GM21529 (cell line): ENCODE measurements at regions not wholly inside any gene's neighbourhood (a gene's known extent, or its start where the extent isn't known, plus 50 kb on each side); places are given as distances from the start of the nearest gene placed in this dataset.
"Not testable (repeated sequence)": the region's sequence is repeated elsewhere in the genome, so short reads cannot be mapped to it uniquely, and the experiment has no call there.

Experiments used
- ATAC-seq: cut with Tn5 transposase; IDR thresholded peaks from one replicate; pipeline ENCODE4 v1.9.1; 2021; ENCODE audit not compliant: unreplicated experiment

DNA sequence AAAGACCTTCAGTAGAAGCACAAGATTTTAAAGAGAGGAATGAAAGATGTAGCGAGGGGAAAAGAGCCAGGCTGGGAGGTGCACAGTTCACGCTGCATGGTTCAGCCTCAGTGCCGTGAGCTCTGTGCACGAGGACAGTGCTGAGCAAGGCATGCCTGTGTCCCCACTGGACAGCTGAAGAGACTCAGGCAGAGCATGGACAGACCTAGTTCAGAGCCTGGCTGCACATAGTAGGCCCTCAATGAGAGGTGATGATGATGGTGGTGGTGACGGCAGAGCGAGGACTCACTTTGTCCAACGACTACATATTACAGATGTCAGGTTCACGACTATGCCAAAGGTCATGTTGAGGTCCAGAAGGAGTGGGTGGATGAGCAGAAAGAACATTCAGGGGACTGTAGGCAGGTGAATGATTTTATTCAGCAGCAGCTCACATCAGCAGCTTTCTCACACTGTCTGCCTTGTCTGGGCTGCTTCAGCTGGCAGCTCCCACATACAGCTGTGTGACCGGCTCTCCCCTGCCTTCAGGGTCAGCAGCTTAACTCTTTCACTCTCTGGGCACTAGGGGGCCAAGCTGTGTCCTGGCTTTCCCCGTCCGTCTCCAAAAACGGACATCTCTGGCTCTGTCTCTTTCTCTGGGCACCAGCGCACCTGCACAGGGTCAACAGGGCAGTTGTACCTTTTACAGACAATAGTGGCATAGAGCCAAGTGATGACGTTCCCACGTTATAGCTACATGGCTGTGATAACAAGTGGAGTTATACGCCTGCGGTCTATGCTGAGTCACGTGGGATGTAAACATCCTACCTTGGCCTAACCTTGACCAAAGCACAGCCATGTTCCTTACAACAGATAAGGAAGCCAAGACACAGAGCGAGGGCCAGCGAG, 83.4 kb upstream of the KCNK12 start:
- ATAC-seq = no peak

- ATAC-seq = no peak
Observed at GRCh38 chr2:47653036-47653435, 82.3 kb upstream of the KCNK12 start.

- no peak for ATAC-seq
Observed at GRCh38 chr2:47652061-47652690, 81.4 kb upstream of the KCNK12 start.

DNA sequence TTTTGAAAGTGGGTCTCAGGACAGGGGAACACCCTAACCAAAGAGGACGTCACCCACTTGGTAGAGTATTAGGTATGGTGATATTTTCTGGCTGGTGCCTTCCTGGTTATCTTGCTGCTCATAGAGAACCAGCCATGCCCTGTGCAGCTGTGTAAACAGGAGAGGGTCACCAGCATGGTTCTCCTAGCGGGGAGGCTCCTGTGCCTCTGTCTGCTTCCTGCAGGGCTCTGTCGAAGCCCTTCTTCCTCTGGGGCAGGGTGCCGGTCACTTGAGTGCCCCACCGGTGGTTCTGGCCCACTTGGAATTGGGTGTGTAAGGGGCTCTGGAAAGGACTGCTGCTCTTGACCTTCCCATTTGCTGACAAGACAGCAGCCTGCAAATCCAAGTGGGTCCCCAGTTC, 80.5 kb upstream of the KCNK12 start:
- no peak for ATAC-seq

DNA sequence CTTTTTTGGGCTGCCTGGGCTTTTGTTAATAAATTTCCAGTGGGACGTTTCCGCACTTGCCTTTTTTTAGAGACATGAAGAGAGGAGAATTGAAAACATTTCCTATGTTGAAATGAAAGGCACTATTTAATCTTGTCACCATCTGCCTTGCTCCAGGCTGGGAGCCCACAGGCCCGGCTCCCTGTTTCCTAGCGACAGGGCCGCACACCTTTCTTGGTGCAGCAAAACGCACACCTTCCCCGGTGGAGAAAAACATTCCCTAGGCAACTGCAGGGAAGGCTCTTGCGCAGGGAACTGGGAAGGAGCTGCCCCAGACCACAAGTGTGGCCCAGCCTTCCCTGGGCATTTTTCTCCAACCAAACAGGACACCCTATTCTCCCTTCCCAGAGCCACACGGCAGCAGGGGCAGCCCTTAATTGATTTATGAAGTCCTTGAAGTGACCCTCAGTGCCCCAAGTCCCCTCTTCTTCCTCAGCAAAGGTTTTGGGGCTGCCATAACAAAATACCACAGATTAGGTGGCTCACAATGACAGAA, 79.3 kb upstream of the KCNK12 start:
- ATAC-seq = no peak

DNA sequence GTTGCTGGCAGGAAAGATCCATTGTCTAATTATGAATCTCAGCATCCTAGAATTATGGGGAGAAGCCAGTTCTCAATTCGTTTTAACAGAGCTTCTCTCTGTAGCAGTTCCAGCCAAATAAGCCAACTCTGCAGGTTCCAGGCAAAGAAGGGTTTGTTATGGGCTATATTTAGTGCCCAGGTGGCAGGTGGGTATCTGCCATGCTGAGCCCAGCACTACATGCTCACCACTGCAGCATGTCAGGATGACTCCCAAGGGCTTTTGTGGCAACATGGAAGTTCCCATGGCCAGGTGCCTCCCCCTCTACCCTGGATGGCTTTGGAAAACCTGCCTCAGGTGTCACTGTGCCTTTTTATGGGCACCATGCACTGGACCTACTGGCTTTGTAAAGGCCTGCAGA, 74.5 kb upstream of the KCNK12 start:
- no peak for ATAC-seq

- ATAC-seq = no peak
Observed at GRCh38 chr2:47644351-47644750, 73.6 kb upstream of the KCNK12 start.

GRCh38 chr2:47641366-47641765, 70.6 kb upstream of the KCNK12 start:
- no peak for ATAC-seq

DNA sequence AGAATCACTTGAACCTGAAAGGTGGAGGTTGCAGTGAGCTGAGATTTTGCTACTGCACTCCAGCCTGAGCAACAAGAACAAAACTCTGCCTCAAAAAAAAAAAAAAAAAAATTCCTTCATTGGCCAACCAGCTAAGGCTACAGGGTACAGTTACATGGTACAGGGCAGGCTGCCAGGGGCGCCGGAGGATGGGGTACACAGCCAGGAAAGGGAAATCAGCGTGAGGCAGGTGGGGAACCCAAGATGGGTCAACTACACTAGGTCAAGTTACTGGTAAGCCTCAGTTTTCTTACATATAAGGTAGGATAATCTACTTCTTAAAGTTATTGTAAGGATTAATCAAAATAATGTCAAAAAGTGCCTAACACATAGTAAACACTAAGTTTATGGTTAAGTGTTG, 69.6 kb upstream of the KCNK12 start:
- no peak for ATAC-seq

GRCh38 chr2:47639467-47639866, 68.7 kb upstream of the KCNK12 start:
- ATAC-seq = no peak

DNA sequence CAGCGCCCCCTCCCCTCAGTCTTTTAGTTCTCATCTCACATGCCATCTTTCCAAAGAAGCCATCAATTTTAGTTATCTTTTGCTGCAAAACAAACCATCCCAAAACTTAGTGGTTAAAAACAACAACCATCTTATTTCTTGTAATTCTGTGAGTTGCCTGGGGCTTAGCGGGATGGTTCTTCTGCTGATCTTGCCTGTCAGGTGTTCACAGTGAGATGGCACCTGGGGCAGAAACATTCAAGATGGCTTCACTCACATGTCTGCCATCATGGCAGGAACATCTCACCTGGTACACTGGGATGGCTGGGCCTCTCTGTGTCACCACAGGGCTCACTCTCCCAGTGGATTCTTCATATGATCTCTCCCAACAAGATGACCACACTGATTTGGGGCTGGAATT, 67.6 kb upstream of the KCNK12 start:
- no peak for ATAC-seq

DNA sequence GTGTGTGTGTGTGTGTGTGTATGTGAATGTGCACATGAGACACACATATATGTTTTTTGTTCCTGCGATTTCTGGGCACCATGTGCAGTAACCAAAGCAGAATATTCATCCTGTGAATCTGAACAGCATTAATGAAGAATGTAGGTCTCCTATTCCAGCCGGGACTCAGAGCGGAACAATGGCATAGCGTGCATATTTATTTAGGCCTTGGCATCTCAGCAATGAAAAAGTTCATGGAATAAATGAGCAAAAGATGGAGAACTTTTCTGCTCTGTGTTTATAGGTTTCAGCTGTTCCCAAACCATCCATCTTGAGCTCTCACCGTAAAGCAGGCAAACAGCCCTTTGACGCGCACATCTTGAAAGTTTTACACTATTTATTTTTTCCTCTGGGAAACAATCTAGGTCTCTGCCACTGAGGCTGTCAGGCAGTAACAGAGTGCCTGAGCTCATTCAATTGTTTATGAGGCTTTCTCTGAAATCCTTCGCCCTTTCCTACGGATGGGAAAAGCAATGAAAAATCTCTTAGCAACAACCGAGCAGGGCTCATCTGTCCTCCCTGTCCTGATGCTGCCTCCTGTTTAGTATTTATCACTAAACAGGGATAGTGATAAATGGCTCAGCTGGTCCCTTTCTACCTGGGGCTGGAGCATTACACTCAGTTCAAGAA, 65.9 kb upstream of the KCNK12 start:
- no peak for ATAC-seq

DNA sequence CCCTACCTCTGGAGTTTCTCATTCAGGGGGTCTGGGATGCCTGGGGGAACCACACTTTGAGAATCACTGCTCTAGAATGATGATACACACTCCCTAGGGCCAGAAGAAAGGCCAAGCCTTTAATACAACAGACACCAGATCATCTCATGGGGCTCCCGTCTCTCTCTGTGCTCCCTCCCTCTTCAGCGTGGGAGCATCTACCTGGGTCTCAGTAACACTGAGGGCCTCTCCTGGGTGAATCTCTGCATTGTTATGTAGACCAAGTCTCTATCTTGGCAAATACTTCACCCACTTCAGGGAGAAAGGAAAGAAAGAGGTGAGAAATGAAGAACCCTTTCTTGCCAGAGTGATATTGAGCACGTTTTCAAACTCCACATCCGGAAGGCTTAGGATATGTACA, 65.4 kb upstream of the KCNK12 start:
- ATAC-seq = no peak

DNA sequence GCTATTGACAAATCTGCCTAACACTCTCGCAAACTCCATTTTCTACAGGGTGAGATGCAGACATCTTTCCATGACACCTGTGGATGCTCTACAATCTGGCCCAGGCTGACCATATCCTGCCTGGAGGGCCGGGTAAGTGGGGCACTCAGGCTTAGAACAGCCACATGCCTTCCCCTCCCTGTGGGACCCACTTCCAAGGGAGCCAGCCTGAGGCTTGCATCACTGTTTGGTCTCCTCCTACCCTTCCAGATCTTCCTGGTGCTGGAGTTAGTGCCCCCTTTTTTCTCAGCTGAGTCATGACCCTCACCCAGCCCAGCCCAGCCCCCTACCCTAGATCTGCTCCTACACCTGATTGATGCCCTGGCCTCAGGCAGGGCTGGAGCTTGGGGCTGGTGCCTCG, 62.0 kb upstream of the KCNK12 start:
- ATAC-seq = no peak

- no peak for ATAC-seq
Observed at GRCh38 chr2:47631792-47632398, 61.1 kb upstream of the KCNK12 start.

DNA sequence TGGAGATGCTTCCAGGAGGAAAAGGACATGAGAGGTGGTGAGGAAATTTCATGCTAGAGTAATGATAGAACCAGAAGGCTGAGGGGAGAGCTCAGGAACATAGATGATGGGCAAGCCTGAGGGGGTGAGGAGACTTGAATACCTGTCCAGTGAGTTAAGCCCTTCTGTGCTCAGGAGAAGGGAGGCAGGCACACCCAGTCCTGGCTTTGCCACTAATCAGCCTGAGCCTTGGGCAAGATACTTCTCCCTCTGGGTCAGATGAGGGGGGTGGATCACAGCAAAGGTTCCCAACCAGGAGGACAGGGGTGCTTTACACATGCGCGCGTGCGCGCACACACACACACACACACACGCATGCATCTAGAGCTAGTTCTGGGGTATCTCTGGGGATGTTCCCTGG, 60.5 kb upstream of the KCNK12 start:
- no peak for ATAC-seq

- ATAC-seq = no peak
Observed at GRCh38 chr2:47629501-47630460, 59.0 kb upstream of the KCNK12 start.

- ATAC-seq = no peak
Observed at GRCh38 chr2:47628904-47629303, 58.1 kb upstream of the KCNK12 start.

GRCh38 chr2:47626664-47627063, 55.9 kb upstream of the KCNK12 start:
- no peak for ATAC-seq

DNA sequence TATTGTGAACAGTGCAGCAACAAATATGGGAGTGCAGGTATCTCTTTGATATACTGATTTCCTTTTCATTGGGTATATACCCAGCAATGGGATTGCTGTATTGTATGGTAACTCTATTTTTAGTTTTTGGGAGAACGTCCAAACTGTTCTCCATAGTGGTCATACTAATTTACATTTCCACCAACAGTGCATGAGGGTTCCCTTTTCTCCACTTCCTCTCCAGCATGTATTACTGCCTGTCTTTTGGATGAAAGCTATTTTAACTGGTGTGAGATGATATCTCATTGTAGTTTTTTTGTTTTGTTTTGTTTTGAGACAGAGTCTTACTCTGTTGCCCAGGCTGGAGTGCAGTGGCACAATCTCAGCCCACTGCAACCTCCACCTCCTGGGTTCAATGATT, 52.4 kb upstream of the KCNK12 start:
- ATAC-seq = not testable (repeated sequence)
